NT2/D1 (cell line): ENCODE measurements at regions not wholly inside any gene's neighbourhood (a gene's known extent, or its start where the extent isn't known, plus 50 kb on each side); places are given as distances from the start of the nearest gene placed in this dataset.

ENCODE experiments used
- DNase-seq: peaks from one replicate; pipeline ENCODE4 v3.0.0-alpha.2; 2011; ENCODE audit warnings: low read depth, low spot score
- H3K27me3 ChIP-seq: 2 replicates; pipeline ENCODE4 v1.6.0; 2011; ENCODE audit warnings: mild to moderate bottlenecking; ENCODE audit not compliant: insufficient read length, insufficient read depth
- H3K36me3 ChIP-seq: 2 replicates; pipeline ENCODE4 v1.6.1; 2011; ENCODE audit warnings: mild to moderate bottlenecking, low read length, mixed read lengths; ENCODE audit not compliant: insufficient read depth, insufficient read length
- H3K4me1 ChIP-seq: 2 replicates; pipeline ENCODE4 v1.5.1; 2011; ENCODE audit not compliant: insufficient read depth, insufficient read length
- H3K4me3 ChIP-seq: 2 replicates; pipeline ENCODE4 v1.5.1; 2011; ENCODE audit warnings: low read depth; ENCODE audit not compliant: insufficient read length
- H3K9ac ChIP-seq: 2 replicates; pipeline ENCODE4 v1.6.0; 2011; ENCODE audit warnings: low read depth; ENCODE audit not compliant: insufficient read length
- H3K9me3 ChIP-seq: 2 replicates; pipeline ENCODE4 v1.5.1; 2011; ENCODE audit warnings: mild to moderate bottlenecking, low read length; ENCODE audit not compliant: insufficient read depth
- SUZ12 ChIP-seq: IDR thresholded peaks from 2 replicates; pipeline ENCODE4 v1.6.1; 2011; ENCODE audit not compliant: insufficient read length, insufficient read depth; ENCODE audit errors: extremely low read depth
- YY1 ChIP-seq: IDR thresholded peaks from 2 replicates; pipeline ENCODE4 v1.6.1; 2011; ENCODE audit not compliant: insufficient read length, insufficient read depth
- ZNF274 ChIP-seq: IDR thresholded peaks from 2 replicates; pipeline ENCODE4 v1.6.1; 2011; ENCODE audit warnings: mild to moderate bottlenecking, low read depth, low read length

GRCh38 chr18:47519277-47519676 lies 267.8 kb upstream of the SKOR2 start:
- Histone ChIP-seq H3K4me3 (no peak overlapping the region), H3K36me3 (no peaks in the 10 kb centered on the region), H3K9me3 (no peaks in the 10 kb centered on the region), H3K27me3 (no peaks in the 10 kb centered on the region), H3K9ac (no peak overlapping the region), H3K4me1 (no peaks in the 10 kb centered on the region)
- TF ChIP-seq YY1 (no peak), ZNF274 (no peak), SUZ12 (no peak)
- no peak for DNase-seq

GRCh38 chr18:47513614-47514013 lies 262.2 kb upstream of the SKOR2 start:
- Histone ChIP-seq H3K27me3 (no peaks in the 10 kb centered on the region), H3K9me3 (no peaks in the 10 kb centered on the region), H3K36me3 (no peaks in the 10 kb centered on the region), H3K4me1 (no peaks in the 10 kb centered on the region), H3K9ac (no peak overlapping the region), H3K4me3 (no peak overlapping the region)
- no peak for DNase-seq
- TF ChIP-seq ZNF274 (no peak), YY1 (no peak), SUZ12 (no peak)

- Histone ChIP-seq H3K4me1 (no peaks in the 10 kb centered on the region), H3K9ac (no peak overlapping the region), H3K9me3 (no peaks in the 10 kb centered on the region), H3K27me3 (no peaks in the 10 kb centered on the region), H3K4me3 (no peak overlapping the region), H3K36me3 (no peaks in the 10 kb centered on the region)
- DNase-seq: no peak
- TF ChIP-seq ZNF274: no peak
- TF ChIP-seq YY1: no peak
- no peak for TF ChIP-seq SUZ12
These were observed 261.4 kb upstream of the SKOR2 start for GRCh38 chr18:47512726-47513435.

GRCh38 chr18:47512056-47512455 lies 260.6 kb upstream of the SKOR2 start:
- no peaks in the 10 kb centered on the region for H3K9me3 ChIP-seq
- H3K36me3 ChIP-seq: no peaks in the 10 kb centered on the region
- H3K4me3 ChIP-seq: no peak overlapping the region
- no peak for DNase-seq
- no peaks in the 10 kb centered on the region for H3K4me1 ChIP-seq
- no peak for TF ChIP-seq SUZ12
- TF ChIP-seq YY1: no peak
- no peak for TF ChIP-seq ZNF274
- no peaks in the 10 kb centered on the region for H3K27me3 ChIP-seq
- no peak overlapping the region for H3K9ac ChIP-seq

GRCh38 chr18:47510831-47511230 lies 259.4 kb upstream of the SKOR2 start:
- no peaks in the 10 kb centered on the region for H3K36me3 ChIP-seq
- H3K9ac ChIP-seq: no peak overlapping the region
- no peak for TF ChIP-seq ZNF274
- TF ChIP-seq SUZ12: no peak
- no peak for TF ChIP-seq YY1
- no peaks in the 10 kb centered on the region for H3K27me3 ChIP-seq
- DNase-seq: no peak
- H3K9me3 ChIP-seq: no peaks in the 10 kb centered on the region
- no peak overlapping the region for H3K4me3 ChIP-seq
- H3K4me1 ChIP-seq: no peaks in the 10 kb centered on the region

DNA sequence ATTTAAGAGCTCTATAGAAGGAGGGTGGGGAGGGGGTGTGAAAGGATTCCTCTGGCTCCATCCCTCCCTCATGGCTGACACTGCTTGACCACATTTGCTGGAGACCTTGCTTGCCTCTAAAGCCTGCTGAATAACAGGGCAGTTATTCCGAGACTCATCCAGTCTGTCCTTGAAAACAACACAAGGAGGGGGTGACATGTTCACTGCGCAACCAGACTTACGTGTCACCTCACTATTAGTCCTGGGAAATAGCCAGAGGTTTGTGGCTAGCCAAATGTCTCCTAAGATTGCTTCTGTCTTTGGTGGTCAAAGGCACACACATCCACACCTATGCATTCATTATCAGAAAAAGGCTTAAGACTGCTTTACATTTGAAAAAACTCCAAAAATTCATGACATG lies 256.2 kb upstream of the SKOR2 start:
- no peaks in the 10 kb centered on the region for H3K9me3 ChIP-seq
- H3K36me3 ChIP-seq: no peaks in the 10 kb centered on the region
- no peak overlapping the region for H3K9ac ChIP-seq
- no peak overlapping the region for H3K4me3 ChIP-seq
- TF ChIP-seq YY1: no peak
- no peak for TF ChIP-seq SUZ12
- no peak for TF ChIP-seq ZNF274
- DNase-seq: no peak
- H3K27me3 ChIP-seq: no peaks in the 10 kb centered on the region
- H3K4me1 ChIP-seq: no peaks in the 10 kb centered on the region

- no peak overlapping the region for H3K9ac ChIP-seq
- no peaks in the 10 kb centered on the region for H3K27me3 ChIP-seq
- H3K36me3 ChIP-seq: no peaks in the 10 kb centered on the region
- TF ChIP-seq ZNF274 (no peak), YY1 (no peak), SUZ12 (no peak)
- H3K9me3 ChIP-seq: no peaks in the 10 kb centered on the region
- no peak for DNase-seq
- no peaks in the 10 kb centered on the region for H3K4me1 ChIP-seq
- H3K4me3 ChIP-seq: no peak overlapping the region
These were observed 255.4 kb upstream of the SKOR2 start for GRCh38 chr18:47506897-47507296.

GRCh38 chr18:47501946-47502345 lies 250.5 kb upstream of the SKOR2 start:
- no peaks in the 10 kb centered on the region for H3K9me3 ChIP-seq
- no peak overlapping the region for H3K4me3 ChIP-seq
- no peak for DNase-seq

More at GRCh38 chr18:47501946-47502345, 250.5 kb upstream of the SKOR2 start:
- no peak for TF ChIP-seq YY1
- no peak for TF ChIP-seq SUZ12
- no peak for TF ChIP-seq ZNF274
- Histone ChIP-seq H3K36me3 (no peaks in the 10 kb centered on the region), H3K4me1 (no peaks in the 10 kb centered on the region), H3K27me3 (no peaks in the 10 kb centered on the region), H3K9ac (no peak overlapping the region)
